Iris pigment epithelial cell (primary cell): ENCODE measurements at regions not wholly inside any gene's neighbourhood (a gene's known extent, or its start where the extent isn't known, plus 50 kb on each side); places are given as distances from the start of the nearest gene placed in this dataset.

Experiments
- DNase-seq: peaks from one replicate; pipeline ENCODE4 v3.0.0-alpha.2; 2011; ENCODE audit warnings: low read depth

DNA sequence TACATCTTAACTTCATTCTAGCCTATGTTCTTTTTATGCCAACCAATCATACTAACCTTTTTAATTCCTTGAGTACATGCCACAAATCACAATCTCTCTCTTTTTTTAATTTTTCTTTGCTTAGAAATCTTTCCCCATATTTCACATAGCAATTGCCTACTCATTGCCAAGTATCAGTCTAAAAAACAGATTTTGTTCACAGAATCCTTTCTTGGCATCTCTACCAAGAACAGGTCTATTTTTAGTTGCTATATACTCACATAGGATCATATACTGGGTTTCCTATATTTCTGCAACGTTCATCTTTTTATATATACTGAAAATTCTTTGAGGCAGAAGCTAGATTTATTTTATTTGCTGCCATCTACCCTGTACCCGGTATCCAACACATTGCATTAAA, 292.1 kb downstream of the GASK1B start:
- no peak for DNase-seq

DNA sequence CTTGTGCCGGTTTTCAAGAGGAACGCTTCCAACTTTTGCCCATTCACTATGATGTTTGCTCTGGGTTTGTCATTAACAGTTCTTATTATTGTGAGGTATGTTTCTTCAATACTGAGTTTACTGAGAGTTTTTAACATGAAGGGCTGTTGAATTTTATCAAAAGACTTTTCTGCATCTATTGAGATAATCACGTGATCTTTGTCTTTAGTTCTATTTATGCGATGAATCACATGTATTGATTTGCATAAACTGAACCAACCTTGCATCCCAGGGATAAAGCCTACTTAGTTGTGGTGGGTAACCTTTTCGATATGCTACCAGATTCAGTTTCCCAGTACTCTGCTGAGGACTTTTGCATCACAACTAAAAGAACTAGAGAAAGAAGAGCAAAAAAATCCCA, 318.0 kb downstream of the GASK1B start:
- DNase-seq: no peak

DNA sequence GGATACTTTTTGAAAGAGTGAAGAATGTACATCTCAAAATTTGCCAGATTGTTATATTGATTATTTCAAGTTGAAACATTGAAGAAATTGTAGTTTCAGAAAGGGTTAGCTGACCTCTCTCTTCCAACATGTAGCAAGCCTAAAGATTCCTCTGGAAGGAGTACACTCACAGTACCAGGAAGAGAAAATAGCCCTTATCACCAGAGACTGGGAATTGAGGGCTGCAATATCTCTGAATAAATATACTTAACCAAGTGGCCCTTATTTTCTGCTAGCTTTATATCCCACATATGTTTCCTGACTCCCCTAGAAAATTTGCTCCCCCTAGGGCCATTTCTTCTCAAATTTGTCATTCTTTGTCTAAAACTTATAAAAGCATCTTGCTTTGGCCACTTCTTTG, 332.2 kb downstream of the GASK1B start:
- DNase-seq: no peak

DNA sequence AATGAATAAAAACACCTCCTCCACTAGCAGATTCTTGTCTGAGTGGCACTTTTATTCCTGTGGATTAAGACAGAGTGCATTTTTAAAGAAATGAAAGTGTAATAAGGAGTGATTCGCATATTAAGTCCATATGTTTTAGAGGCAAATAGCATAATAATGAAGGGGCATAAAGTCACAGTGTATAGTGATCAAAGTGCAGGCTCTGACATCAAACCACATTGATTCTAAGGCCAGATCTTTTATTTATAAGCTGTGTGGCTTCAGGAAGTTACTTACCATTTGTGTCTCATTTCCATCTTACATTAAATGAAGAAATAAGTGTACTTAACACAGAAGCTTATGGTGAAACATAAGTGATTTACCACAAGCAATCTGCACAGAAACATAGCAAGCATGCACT, 332.8 kb downstream of the GASK1B start:
- no peak for DNase-seq

- DNase-seq: no peak
Measured at GRCh38 chr4:157838366-157838765, 334.5 kb downstream of the GASK1B start.

DNA sequence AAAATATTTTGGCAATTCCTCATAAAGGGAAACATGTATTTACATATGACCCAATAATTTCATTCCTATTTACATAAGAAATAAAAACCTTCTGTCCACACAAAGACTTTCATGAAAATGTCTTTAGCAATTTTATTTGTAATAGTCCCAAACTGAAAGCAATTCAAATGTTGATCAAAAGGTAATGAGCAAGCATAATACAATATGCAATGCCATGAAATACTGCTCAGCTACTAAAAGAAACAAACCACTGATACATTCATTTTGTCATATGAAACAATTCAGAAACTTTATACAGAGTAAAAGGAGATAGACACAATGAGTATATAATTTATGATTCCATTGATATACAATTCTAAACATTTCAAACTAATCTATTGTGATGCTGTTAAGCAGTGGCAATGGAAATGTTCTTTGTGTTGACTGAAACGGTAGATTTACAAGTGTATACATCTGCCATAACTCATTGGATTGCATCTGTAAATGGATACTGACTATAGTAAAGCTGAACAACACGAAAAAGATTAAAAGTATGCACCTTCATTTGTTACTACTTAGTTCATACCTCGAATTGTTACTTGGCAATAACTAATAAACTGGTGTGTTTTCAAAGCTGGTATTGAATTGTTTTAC, 335.6 kb downstream of the GASK1B start:
- DNase-seq: no peak

GRCh38 chr4:157832596-157832995, 340.2 kb downstream of the GASK1B start:
- DNase-seq: no peak

GRCh38 chr4:157824021-157824420, 348.8 kb downstream of the GASK1B start:
- DNase-seq: no peak

GRCh38 chr4:157821814-157822213, 351.0 kb downstream of the GASK1B start:
- DNase-seq: no peak

DNA sequence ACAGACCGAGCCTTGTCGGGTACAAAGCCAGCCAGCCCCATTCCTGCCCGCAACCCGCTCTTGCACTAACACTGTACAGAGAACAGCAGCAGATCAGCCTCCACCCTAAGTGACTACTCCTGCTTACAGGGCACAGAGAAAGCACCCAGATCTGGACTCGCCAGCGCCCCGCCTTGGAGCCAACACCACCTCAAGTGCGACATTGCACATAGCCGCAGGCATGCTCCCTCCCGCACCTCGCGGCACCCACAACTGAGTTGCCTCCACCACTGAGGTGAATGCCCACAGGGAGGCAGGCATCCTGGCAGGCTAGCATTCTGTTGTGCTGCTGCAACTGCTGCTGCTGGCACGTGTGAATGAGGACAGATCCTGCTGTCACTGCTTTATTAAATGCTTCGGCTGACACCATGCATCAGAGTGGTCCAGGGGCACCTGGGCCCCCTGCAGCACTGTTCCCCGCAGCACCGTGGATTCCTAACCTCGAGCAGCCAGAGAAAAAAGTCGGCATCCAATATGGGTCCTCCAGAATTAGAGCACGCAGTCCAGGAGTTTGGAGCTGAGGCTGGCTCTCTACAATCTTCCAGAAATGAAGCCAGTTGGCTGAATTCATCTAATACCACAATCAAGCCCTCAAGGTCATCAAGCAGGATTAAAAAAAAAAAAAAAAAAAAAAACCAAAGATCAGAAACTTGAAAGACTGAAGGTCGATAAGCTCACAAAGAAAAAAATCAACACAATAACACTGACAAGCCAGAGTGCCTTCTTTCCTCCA, 352.9 kb downstream of the GASK1B start:
- no peak for DNase-seq

DNA sequence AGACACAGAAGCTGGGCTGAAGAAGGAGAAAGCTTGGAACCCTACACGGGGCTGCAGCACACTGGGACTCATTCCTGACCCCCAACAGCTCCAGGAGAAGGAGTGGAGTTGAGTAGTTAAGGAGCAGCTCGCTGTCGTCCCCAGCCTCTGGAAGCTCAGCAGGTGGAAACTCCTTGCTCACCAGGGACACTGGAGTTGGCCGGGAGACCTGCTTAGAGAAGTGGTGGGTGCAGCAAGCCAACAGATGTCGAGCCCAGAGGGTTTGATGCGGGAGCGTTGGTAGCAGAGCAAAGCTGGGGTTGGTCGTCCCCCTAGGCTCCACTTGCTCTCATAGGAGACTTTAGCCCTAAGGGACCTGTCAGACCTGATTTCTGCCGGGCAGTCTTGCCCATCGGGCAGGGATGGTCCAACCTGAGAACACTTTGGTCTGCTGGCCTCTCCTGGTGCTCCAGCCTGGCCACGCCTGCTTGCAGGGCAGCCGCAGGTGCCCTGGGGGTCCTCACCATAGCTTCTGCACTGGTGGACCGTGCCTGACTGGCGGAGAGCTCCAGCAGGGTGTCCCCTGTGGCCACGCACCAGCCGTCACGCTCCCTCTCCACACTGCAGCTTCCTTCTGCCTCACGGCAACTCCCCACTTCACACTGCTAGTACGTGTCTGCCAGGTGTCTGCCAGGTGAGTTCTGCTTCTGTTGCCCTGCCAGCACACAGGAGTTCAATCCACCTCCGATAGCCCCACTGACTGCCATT, 353.7 kb downstream of the GASK1B start:
- DNase-seq: no peak

GRCh38 chr4:157810137-157810774, 362.6 kb downstream of the GASK1B start:
- no peak for DNase-seq

DNA sequence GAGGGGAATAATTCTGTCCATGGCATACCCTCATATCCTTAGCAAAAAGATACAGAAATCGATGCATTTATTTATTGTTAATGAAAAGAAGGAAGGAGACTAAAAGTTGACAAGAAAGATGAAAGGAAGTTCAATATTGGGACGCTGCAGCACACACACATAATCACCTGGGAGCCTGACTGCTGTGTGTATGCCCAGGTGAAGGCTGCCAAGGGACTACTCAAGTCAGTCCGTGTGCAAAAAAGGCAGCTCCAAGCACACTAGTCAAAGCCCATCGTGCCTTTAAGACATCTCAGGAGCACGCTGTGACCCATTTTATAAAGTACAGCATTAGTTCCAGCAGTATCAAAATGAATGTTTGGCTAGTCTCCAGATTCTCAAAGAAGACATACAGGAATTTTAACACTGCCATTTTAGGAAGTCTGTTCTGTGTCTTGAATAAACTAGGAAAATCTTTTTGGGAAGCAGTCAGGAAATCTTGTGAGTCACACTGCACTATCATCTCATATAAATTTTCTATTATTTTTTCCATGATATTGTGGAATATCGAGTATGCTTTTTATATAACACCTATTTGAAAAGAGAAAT, 363.9 kb downstream of the GASK1B start:
- DNase-seq: no peak

DNA sequence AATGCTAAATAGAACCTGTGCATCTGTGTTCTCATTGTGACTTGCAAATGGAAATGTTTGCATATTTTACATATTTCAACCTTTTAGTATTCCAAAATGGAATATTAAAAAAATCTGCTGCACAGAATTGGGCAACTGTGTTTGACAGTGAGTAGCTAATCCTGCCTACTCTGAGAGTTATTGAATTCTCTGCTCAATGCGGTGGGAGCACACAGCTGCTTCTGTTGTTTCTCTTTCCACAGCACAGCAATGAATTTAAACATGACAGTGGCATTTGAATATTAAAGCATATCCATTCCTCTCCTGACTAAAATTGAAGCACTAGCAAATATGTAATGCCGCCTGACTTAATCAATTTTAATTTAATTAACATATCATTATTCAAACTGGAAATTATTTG, 366.6 kb downstream of the GASK1B start:
- no peak for DNase-seq

- peak; percentile 8 for DNase-seq
Measured at GRCh38 chr4:157804986-157805385, 367.8 kb downstream of the GASK1B start.

GRCh38 chr4:157803845-157804521, 368.8 kb downstream of the GASK1B start:
- DNase-seq: no peak

DNA sequence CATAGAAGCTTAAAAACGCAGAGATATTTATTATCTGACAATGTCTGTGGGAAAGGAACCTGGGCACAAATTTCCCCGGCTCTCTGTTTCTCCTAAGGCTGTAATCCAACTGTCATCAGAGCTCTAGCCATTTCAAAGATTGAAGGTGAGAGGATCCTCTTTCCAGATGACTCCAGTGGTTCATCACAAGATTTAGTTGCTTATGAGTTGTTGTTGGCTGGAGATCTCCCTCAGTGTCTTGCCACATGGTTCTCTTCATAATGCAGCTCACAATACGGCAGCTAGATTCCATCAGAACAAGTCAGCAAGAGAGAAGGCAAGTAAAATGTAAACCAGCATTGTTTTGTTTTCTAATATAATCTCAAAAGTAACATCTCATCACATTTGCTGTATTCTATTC, 369.4 kb downstream of the GASK1B start:
- no peak for DNase-seq

DNA sequence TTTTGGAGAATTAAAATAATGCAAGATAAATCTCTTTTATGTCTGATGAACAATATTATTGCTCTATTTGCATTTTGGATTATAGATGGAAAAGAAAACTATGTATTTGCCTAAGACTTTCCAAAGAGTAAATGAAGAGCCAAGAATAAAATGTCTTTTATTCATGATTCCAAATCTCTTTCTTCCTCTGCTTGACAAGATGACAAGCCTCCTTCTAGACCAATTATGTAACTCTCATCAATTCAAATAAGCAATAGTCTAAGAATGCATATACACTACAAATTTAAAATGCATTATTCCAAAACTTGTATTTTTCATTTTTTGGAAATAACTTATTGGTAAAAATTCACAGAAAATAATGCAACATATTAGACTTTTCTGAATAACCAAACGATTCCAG, 377.3 kb downstream of the GASK1B start:
- DNase-seq: no peak

DNA sequence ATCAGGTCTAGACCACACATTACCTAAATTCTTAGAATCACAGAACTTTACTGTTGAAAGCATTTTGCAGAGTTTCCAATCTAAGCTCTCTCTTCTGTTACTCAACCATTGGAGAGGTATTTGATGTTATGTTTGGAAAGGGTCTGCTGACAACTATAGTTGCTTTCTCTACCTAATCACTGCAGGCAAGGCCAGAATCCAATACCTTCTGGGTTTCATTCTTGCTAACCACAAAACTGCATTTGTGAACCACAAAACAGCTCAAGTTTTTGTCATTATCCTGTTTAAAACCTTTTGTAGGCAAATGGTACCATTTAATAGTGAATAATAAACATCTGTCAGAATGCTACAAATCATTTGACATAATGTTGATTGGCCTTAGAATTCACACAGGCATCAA, 380.1 kb downstream of the GASK1B start:
- DNase-seq: peak; percentile 11

GRCh38 chr4:157791236-157791635, 381.6 kb downstream of the GASK1B start:
- DNase-seq: no peak

DNA sequence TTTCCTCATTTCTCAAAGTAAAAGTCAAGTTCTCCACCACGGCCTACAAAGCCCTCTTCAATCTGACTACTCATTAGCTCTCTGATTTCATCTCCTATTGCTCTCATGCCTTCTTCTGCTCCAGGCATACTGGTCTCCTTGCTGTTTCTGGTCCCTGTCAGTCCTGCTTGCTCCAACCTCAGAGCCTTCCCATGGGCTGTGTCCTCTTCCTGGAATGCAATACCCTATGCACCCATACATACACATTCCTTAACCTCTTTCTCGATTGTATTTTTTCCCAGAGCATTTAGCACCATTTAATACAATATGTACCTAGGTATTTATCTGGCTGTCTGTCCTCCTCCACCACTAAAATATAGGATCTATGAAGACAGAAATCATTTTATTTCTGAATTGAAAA, 385.2 kb downstream of the GASK1B start:
- no peak for DNase-seq

- no peak for DNase-seq
Measured at GRCh38 chr4:157781361-157781760, 391.5 kb downstream of the GASK1B start.
